ENCODE measurements at regions not wholly inside any gene's neighbourhood (a gene's known extent, or its start where the extent isn't known, plus 50 kb on each side); places are given as distances from the start of the nearest gene placed in this dataset.

DNA sequence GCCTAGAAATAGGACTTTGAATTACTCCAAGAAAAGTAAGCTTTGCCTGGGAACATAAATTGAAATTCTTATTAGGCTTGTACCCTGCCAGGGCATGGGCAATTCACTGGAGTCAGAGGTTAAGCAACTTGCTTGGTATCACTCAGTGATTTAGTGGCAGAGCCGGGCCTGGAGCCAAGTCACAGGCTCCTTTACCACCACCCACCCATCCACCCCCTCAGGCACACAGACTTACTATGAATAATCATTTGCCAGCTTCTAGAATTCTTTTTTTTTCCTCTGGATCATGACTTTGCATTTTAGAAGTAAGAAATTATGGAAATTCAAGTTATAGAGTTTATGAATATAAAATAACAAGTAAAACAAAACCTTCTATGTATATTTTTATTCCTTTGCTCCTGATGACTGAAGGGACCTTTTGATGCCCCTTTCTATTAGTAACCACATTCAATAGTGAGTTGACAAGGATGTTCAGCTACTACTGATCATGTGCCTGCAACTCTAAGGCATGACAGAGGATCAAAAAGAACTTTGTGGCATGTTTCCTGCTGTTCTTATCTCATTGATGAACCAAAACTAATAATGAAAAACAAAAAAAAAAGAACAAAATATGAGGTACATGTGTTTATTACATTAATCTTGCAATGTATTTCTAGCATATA lies 614.7 kb downstream of the TLR4 start:
- TF ChIP-seq, protein P1, sequence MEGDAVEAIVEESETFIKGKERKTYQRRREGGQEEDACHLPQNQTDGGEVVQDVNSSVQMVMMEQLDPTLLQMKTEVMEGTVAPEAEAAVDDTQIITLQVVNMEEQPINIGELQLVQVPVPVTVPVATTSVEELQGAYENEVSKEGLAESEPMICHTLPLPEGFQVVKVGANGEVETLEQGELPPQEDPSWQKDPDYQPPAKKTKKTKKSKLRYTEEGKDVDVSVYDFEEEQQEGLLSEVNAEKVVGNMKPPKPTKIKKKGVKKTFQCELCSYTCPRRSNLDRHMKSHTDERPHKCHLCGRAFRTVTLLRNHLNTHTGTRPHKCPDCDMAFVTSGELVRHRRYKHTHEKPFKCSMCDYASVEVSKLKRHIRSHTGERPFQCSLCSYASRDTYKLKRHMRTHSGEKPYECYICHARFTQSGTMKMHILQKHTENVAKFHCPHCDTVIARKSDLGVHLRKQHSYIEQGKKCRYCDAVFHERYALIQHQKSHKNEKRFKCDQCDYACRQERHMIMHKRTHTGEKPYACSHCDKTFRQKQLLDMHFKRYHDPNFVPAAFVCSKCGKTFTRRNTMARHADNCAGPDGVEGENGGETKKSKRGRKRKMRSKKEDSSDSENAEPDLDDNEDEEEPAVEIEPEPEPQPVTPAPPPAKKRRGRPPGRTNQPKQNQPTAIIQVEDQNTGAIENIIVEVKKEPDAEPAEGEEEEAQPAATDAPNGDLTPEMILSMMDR (conservative IDR thresholded peaks at IDR 0.05 in 1 of 2, IDR thresholded peaks at IDR 0.05 in 1 of 2; ENCODE audit: low read depth in 1 of 2, low read length in 2 of 2), result no peak
- no peak for TF ChIP-seq EZH2 (IDR thresholded peaks at IDR 0.05; ENCODE audit: low read length, missing control alignments)
